ENCODE measurements at regions not wholly inside any gene's neighbourhood (a gene's known extent, or its start where the extent isn't known, plus 50 kb on each side); places are given as distances from the start of the nearest gene placed in this dataset.

DNA sequence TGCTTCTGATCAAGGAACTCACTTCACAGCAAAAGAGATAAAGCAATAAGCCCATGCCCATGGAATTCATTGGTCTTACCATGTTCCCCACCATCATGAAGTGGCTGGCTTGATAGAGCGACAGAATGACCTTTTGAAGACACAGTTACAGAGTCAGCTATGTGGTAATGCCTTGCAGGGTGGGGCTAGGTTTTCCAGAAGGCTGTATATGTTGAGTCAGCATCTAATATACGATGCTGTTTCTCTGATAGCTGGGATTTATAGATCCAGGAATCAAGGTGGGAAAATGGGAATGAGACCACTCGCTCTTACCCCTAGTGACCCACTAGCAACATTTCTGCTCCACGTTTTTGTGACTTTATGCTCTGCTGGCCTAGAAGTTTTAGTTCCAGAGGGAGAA is 220.7 kb upstream of the RSPO3 start:
- TF ChIP-seq, protein P1, sequence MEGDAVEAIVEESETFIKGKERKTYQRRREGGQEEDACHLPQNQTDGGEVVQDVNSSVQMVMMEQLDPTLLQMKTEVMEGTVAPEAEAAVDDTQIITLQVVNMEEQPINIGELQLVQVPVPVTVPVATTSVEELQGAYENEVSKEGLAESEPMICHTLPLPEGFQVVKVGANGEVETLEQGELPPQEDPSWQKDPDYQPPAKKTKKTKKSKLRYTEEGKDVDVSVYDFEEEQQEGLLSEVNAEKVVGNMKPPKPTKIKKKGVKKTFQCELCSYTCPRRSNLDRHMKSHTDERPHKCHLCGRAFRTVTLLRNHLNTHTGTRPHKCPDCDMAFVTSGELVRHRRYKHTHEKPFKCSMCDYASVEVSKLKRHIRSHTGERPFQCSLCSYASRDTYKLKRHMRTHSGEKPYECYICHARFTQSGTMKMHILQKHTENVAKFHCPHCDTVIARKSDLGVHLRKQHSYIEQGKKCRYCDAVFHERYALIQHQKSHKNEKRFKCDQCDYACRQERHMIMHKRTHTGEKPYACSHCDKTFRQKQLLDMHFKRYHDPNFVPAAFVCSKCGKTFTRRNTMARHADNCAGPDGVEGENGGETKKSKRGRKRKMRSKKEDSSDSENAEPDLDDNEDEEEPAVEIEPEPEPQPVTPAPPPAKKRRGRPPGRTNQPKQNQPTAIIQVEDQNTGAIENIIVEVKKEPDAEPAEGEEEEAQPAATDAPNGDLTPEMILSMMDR (IDR thresholded peaks at IDR 0.05), result no peak
- TF ChIP-seq POLR2A (IDR thresholded peaks at IDR 0.05), result no peak

All from thyroid gland (tissue), 4 donors.